ENCODE measurements at regions not wholly inside any gene's neighbourhood (a gene's known extent, or its start where the extent isn't known, plus 50 kb on each side); places are given as distances from the start of the nearest gene placed in this dataset.
"Not testable (repeated sequence)": the region's sequence is repeated elsewhere in the genome, so short reads cannot be mapped to it uniquely, and the experiment has no call there.

DNA sequence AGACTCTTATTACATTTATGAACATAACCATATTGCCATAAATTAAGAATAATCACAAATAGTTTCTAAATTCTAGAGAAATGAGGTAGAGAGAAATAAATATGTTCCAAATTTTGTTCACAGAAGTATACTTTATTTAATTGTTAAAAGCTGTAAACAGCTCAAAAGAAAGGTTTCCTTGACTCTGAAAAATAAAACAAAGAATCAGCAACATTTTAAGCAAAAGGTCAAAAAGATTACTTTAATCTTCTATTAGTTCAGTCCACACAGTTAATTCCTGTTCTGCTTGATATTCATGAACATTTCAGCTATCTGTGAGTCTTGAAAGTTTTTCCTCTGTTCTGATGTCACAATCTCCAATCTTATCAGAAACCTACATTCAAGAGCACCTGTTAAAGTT is 197.9 kb downstream of the GJA1 start:
- Histone ChIP-seq H3K9ac (ENCODE audit: low read length in 3 of 3) (no peak overlapping the region), H3K4me3 (ENCODE audit: low read length in 3 of 3) (no peak overlapping the region), H3K36me3 (ENCODE audit: control insufficient read depth in 2 of 3, insufficient read depth in 3 of 3, low read length in 3 of 3) (no peaks in the 10 kb centered on the region), H3K9me3 (ENCODE audit: control insufficient read depth in 2 of 3, insufficient read depth in 1 of 3, low read length in 3 of 3) (peaks cover 0 to 14% (median 0%) of the 10 kb centered on the region in 3 donors), H3K4me1 (ENCODE audit: control insufficient read depth in 2 of 3, insufficient read depth in 2 of 3, low read depth in 1 of 3, low read length in 3 of 3) (no peaks in the 10 kb centered on the region), H3K27ac (ENCODE audit: low read depth in 2 of 2, low read length in 2 of 2) (no peak overlapping the region), H3K27me3 (ENCODE audit: control insufficient read depth, insufficient read depth, low read length) (no peaks in the 10 kb centered on the region)
- intact Hi-C loops (cut with DNase I), result no loop called here
- TF ChIP-seq, protein P1, sequence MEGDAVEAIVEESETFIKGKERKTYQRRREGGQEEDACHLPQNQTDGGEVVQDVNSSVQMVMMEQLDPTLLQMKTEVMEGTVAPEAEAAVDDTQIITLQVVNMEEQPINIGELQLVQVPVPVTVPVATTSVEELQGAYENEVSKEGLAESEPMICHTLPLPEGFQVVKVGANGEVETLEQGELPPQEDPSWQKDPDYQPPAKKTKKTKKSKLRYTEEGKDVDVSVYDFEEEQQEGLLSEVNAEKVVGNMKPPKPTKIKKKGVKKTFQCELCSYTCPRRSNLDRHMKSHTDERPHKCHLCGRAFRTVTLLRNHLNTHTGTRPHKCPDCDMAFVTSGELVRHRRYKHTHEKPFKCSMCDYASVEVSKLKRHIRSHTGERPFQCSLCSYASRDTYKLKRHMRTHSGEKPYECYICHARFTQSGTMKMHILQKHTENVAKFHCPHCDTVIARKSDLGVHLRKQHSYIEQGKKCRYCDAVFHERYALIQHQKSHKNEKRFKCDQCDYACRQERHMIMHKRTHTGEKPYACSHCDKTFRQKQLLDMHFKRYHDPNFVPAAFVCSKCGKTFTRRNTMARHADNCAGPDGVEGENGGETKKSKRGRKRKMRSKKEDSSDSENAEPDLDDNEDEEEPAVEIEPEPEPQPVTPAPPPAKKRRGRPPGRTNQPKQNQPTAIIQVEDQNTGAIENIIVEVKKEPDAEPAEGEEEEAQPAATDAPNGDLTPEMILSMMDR (IDR thresholded peaks at IDR 0.05; ENCODE audit: borderline replicate concordance, extremely low read depth, insufficient read depth), result no peak
- no peak for FAIRE-seq
- no peak for DNase-seq

GRCh38 chr6:121634586-121634985 is 199.1 kb downstream of the GJA1 start:
- H3K36me3 ChIP-seq (ENCODE audit: control insufficient read depth in 2 of 3, insufficient read depth in 3 of 3, low read length in 3 of 3); H3K27ac ChIP-seq (ENCODE audit: low read depth in 2 of 2, low read length in 2 of 2); H3K4me1 ChIP-seq (ENCODE audit: control insufficient read depth in 2 of 3, insufficient read depth in 2 of 3, low read depth in 1 of 3, low read length in 3 of 3); intact Hi-C loops (cut with DNase I); H3K9ac ChIP-seq (ENCODE audit: low read length in 3 of 3); DNase-seq; H3K4me3 ChIP-seq (ENCODE audit: low read length in 3 of 3); H3K27me3 ChIP-seq (ENCODE audit: control insufficient read depth, insufficient read depth, low read length); FAIRE-seq: not testable (repeated sequence)
- peaks cover 0 to 14% (median 0%) of the 10 kb centered on the region in 3 donors for H3K9me3 ChIP-seq (ENCODE audit: control insufficient read depth in 2 of 3, insufficient read depth in 1 of 3, low read length in 3 of 3)

DNA sequence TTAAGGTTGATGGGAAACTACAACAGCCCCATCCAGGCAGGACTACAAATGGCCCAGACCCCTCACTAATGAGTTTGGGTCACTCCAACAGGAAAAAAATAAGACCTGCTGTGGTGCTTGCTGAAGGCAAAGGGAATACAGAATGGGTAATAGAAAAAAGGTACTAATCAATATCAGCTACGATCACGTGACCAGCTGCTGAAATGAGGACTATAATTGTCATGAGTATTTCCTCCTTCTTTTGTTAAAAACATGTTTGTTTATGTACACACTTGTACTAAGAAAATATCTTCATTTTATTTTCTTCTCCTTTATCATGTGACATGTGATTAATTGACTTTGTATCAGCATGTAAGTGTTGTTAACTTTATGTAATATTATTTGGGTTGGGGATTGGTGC is 199.9 kb downstream of the GJA1 start:
- no peak overlapping the region for H3K4me3 ChIP-seq (ENCODE audit: low read length in 3 of 3)
- H3K9ac ChIP-seq (ENCODE audit: low read length in 3 of 3), result no peak overlapping the region
- no peak for FAIRE-seq
- peaks cover 0 to 14% (median 0%) of the 10 kb centered on the region in 3 donors for H3K9me3 ChIP-seq (ENCODE audit: control insufficient read depth in 2 of 3, insufficient read depth in 1 of 3, low read length in 3 of 3)
- intact Hi-C loops (cut with DNase I), result no loop called here
- no peak overlapping the region for H3K27ac ChIP-seq (ENCODE audit: low read depth in 2 of 2, low read length in 2 of 2)
- no peaks in the 10 kb centered on the region for H3K4me1 ChIP-seq (ENCODE audit: control insufficient read depth in 2 of 3, insufficient read depth in 2 of 3, low read depth in 1 of 3, low read length in 3 of 3)
- DNase-seq, result no peak
- H3K27me3 ChIP-seq (ENCODE audit: control insufficient read depth, insufficient read depth, low read length), result no peaks in the 10 kb centered on the region
- TF ChIP-seq, protein P1 (IDR thresholded peaks at IDR 0.05; ENCODE audit: borderline replicate concordance, extremely low read depth, insufficient read depth), result no peak
- no peaks in the 10 kb centered on the region for H3K36me3 ChIP-seq (ENCODE audit: control insufficient read depth in 2 of 3, insufficient read depth in 3 of 3, low read length in 3 of 3)

- H3K27ac ChIP-seq (ENCODE audit: low read depth in 2 of 2, low read length in 2 of 2); FAIRE-seq; DNase-seq; intact Hi-C loops (cut with DNase I); H3K4me1 ChIP-seq (ENCODE audit: control insufficient read depth in 2 of 3, insufficient read depth in 2 of 3, low read depth in 1 of 3, low read length in 3 of 3); H3K36me3 ChIP-seq (ENCODE audit: control insufficient read depth in 2 of 3, insufficient read depth in 3 of 3, low read length in 3 of 3); H3K4me3 ChIP-seq (ENCODE audit: low read length in 3 of 3); H3K27me3 ChIP-seq (ENCODE audit: control insufficient read depth, insufficient read depth, low read length); H3K9ac ChIP-seq (ENCODE audit: low read length in 3 of 3): not testable (repeated sequence)
- peaks cover 0 to 14% (median 0%) of the 10 kb centered on the region in 3 donors for H3K9me3 ChIP-seq (ENCODE audit: control insufficient read depth in 2 of 3, insufficient read depth in 1 of 3, low read length in 3 of 3)
These were observed 200.8 kb downstream of the GJA1 start for GRCh38 chr6:121636217-121636616.

- H3K4me3 ChIP-seq (ENCODE audit: low read length in 3 of 3), result no peak overlapping the region
- no peaks in the 10 kb centered on the region for H3K27me3 ChIP-seq (ENCODE audit: control insufficient read depth, insufficient read depth, low read length)
- no peak overlapping the region for H3K27ac ChIP-seq (ENCODE audit: low read depth in 2 of 2, low read length in 2 of 2)
- H3K4me1 ChIP-seq (ENCODE audit: control insufficient read depth in 2 of 3, insufficient read depth in 2 of 3, low read depth in 1 of 3, low read length in 3 of 3), result no peaks in the 10 kb centered on the region
- H3K36me3 ChIP-seq (ENCODE audit: control insufficient read depth in 2 of 3, insufficient read depth in 3 of 3, low read length in 3 of 3), result no peaks in the 10 kb centered on the region
- peaks cover 0 to 14% (median 0%) of the 10 kb centered on the region in 3 donors for H3K9me3 ChIP-seq (ENCODE audit: control insufficient read depth in 2 of 3, insufficient read depth in 1 of 3, low read length in 3 of 3)
- no peak overlapping the region for H3K9ac ChIP-seq (ENCODE audit: low read length in 3 of 3)
- intact Hi-C loops (cut with DNase I), result no loop called here
- FAIRE-seq, result no peak
- no peak for DNase-seq
- TF ChIP-seq, protein P1 (IDR thresholded peaks at IDR 0.05; ENCODE audit: borderline replicate concordance, extremely low read depth, insufficient read depth), result no peak
These were observed 203.6 kb downstream of the GJA1 start for GRCh38 chr6:121639021-121639420.
